SK-N-SH (cell line): ENCODE measurements at regions not wholly inside any gene's neighbourhood (a gene's known extent, or its start where the extent isn't known, plus 50 kb on each side); places are given as distances from the start of the nearest gene placed in this dataset.
"Not testable (repeated sequence)": the region's sequence is repeated elsewhere in the genome, so short reads cannot be mapped to it uniquely, and the experiment has no call there.

Experiments
- CTCF ChIA-PET: fragments of 300-600, 350-600 bp; formaldehyde crosslinking; extraction: SDS; loops from one replicate; lab custom pipeline; 2021; lab: Yijun Ruan, JAX
- POLR2A ChIA-PET: fragments of 350-600 bp; sonication (Branson Sonifier 250); formaldehyde crosslinking; extraction: SDS; loops from one replicate; lab custom pipeline; 2020; ENCODE audit warnings: antibody characterized with exemption, inconsistent platforms; lab: Yijun Ruan, JAX
- DNase-seq: peaks from one replicate; pipeline ENCODE4 v3.0.0; 2012
- H2AFZ ChIP-seq: fragments of 200-600 bp; sonication (generic); 2 replicates; pipeline ENCODE4 v1.8.1; 2016; ENCODE audit warnings: antibody characterized with exemption, mild to moderate bottlenecking, low read depth
- H3F3A ChIP-seq: fragments of 200-600 bp; sonication (generic); replicated peaks from 2 replicates; pipeline ENCODE3; 2016; ENCODE audit warnings: antibody characterized with exemption, mild to moderate bottlenecking; ENCODE audit not compliant: insufficient read depth
- H3K27ac ChIP-seq, 2 experiments: fragments of 200-500 bp in 1 of 2; fragments of 200-600 bp in 1 of 2; sonication (Bioruptor generic) in 1 of 2; sonication (generic), shearing (Covaris generic) in 1 of 2; 2 replicates each; pipeline versions ENCODE4 v1.5.1 to v1.6.1; 2014 to 2016; ENCODE audit warnings: low read depth in 2 of 2, inconsistent platforms in 1 of 2, low read length in 1 of 2, mild to moderate bottlenecking in 1 of 2, mixed read lengths in 1 of 2
- H3K27me3 ChIP-seq: fragments of 200-600 bp; sonication (generic), shearing (Covaris generic); 2 replicates; pipeline ENCODE4 v1.6.1; 2016; ENCODE audit warnings: mixed run types; ENCODE audit not compliant: insufficient read depth
- H3K36me3 ChIP-seq, 2 experiments: fragments of 200-500 bp in 1 of 2; fragments of 200-600 bp in 1 of 2; sonication (Bioruptor generic) in 1 of 2; sonication (generic) in 1 of 2; replicated peaks in 1 of 2; 2 replicates each; pipeline versions ENCODE3 to v1.5.1; 2014 to 2016; ENCODE audit warnings: low read length in 1 of 2, mild to moderate bottlenecking in 1 of 2; ENCODE audit not compliant: insufficient read depth in 2 of 2, control insufficient read depth in 1 of 2
- H3K4me1 ChIP-seq, 2 experiments: fragments of 200-500 bp in 1 of 2; fragments of 200-600 bp in 1 of 2; sonication (Bioruptor generic) in 1 of 2; sonication (generic), shearing (Covaris generic) in 1 of 2; 2 replicates each; pipeline versions ENCODE4 v1.5.1 to v1.6.1; 2014 to 2016; ENCODE audit warnings: low read depth in 1 of 2, low read length in 1 of 2, mixed run types in 1 of 2; ENCODE audit not compliant: insufficient read depth in 2 of 2, control insufficient read depth in 1 of 2
- H3K4me2 ChIP-seq: fragments of 200-600 bp; sonication (generic), shearing (Covaris generic); 2 replicates; pipeline ENCODE4 v1.6.1; 2017; ENCODE audit warnings: mixed run types
- H3K4me3 ChIP-seq, 2 experiments: fragments of 200-500 bp in 1 of 2; fragments of 200-600 bp in 1 of 2; sonication (Bioruptor generic) in 1 of 2; sonication (generic), shearing (Covaris generic) in 1 of 2; 2 replicates each; pipeline versions ENCODE4 v1.5.1 to v1.8.1; 2014 to 2016; ENCODE audit warnings: low read depth in 2 of 2, inconsistent platforms in 1 of 2, low read length in 1 of 2, mild to moderate bottlenecking in 1 of 2, mixed read lengths in 1 of 2, moderate library complexity in 1 of 2
- H3K79me2 ChIP-seq: fragments of 200-600 bp; sonication (generic); 2 replicates; pipeline ENCODE4 v1.8.1; 2017; ENCODE audit warnings: mild to moderate bottlenecking; ENCODE audit not compliant: insufficient read depth
- H3K9ac ChIP-seq: fragments of 200-600 bp; sonication (generic); 2 replicates; pipeline ENCODE4 v1.6.1; 2017; ENCODE audit warnings: mixed run types
- H3K9me2 ChIP-seq: fragments of 200-600 bp; sonication (generic); 2 replicates; pipeline ENCODE4 v1.6.1; 2017; ENCODE audit warnings: mixed run types
- H3K9me3 ChIP-seq: fragments of 200-600 bp; sonication (generic); 2 replicates; pipeline ENCODE4 v1.6.1; 2017; ENCODE audit warnings: mixed run types, mild to moderate bottlenecking, moderate library complexity
- H4K20me1 ChIP-seq: fragments of 200-600 bp; sonication (generic); 2 replicates; pipeline ENCODE4 v1.6.1; 2017; ENCODE audit warnings: mild to moderate bottlenecking, mixed run types; ENCODE audit not compliant: insufficient read depth
- ELF1 ChIP-seq: IDR thresholded peaks from 2 replicates; pipeline ENCODE4 v1.4.0; 2012
- EP300 ChIP-seq, 2 experiments: IDR thresholded peaks; 2 replicates each; pipeline versions ENCODE4 v1.4.0 to v1.6.1; 2012; ENCODE audit warnings: borderline replicate concordance in 1 of 2, low read depth in 1 of 2, low read length in 1 of 2
- EZH2phosphoT487 ChIP-seq: fragments of 200-600 bp; sonication (generic); IDR thresholded peaks from 2 replicates; pipeline ENCODE4 v1.6.1; 2017; ENCODE audit warnings: low read depth, mixed run types, mild to moderate bottlenecking, antibody characterized with exemption, moderate library complexity, borderline replicate concordance
- FOXJ3 ChIP-seq: sonication (generic); formaldehyde crosslinking; IDR thresholded peaks from 2 replicates; pipeline ENCODE4 v1.5.1; 2020; ENCODE audit warnings: mild to moderate bottlenecking, missing genetic modification reagents
- GABPA ChIP-seq: IDR thresholded peaks from 2 replicates; pipeline ENCODE4 v1.4.0; 2012; ENCODE audit warnings: low read depth, mild to moderate bottlenecking
- GATA2 ChIP-seq: sonication (generic); formaldehyde crosslinking; IDR thresholded peaks from 2 replicates; pipeline ENCODE4 v1.5.0; 2020; ENCODE audit warnings: mild to moderate bottlenecking, missing genetic modification reagents
- IRF3 ChIP-seq: fragments of 150-350 bp; IDR thresholded peaks from 2 replicates; pipeline ENCODE4 v1.6.1; 2016; ENCODE audit warnings: mild to moderate bottlenecking, low read depth, low read length
- JUND ChIP-seq: IDR thresholded peaks from 2 replicates; pipeline ENCODE4 v1.4.0; 2012
- MAX ChIP-seq: IDR thresholded peaks from 2 replicates; pipeline ENCODE4 v1.4.0; 2012; ENCODE audit warnings: low read depth
- MEF2A ChIP-seq: IDR thresholded peaks from 2 replicates; pipeline ENCODE4 v1.4.0; 2012; ENCODE audit warnings: low read depth, borderline replicate concordance
- NFIC ChIP-seq: IDR thresholded peaks from 2 replicates; pipeline ENCODE4 v1.4.0; 2012; ENCODE audit warnings: borderline replicate concordance
- NRF1 ChIP-seq: IDR thresholded peaks from 2 replicates; pipeline ENCODE4 v1.6.1; 2012; ENCODE audit warnings: low read depth, mild to moderate bottlenecking, low read length
- RCOR1 ChIP-seq: fragments of 150-350 bp; IDR thresholded peaks from 2 replicates; pipeline ENCODE4 v1.6.1; 2017; ENCODE audit warnings: antibody characterized with exemption, low read length
- SIN3A ChIP-seq: IDR thresholded peaks from 2 replicates; pipeline ENCODE4 v1.6.1; 2012; ENCODE audit warnings: low read depth, mild to moderate bottlenecking, low read length, moderate library complexity, borderline replicate concordance
- SMC3 ChIP-seq: IDR thresholded peaks from 2 replicates; pipeline ENCODE4 v1.6.1; 2012; ENCODE audit warnings: low read depth, low read length, improper control_type of control experiment
- TAF1 ChIP-seq: IDR thresholded peaks from 2 replicates; pipeline ENCODE4 v1.6.1; 2012; ENCODE audit warnings: low read depth, mild to moderate bottlenecking, low read length, moderate library complexity, borderline replicate concordance
- TCF12 ChIP-seq: IDR thresholded peaks from 2 replicates; pipeline ENCODE4 v1.4.0; 2012
- YY1 ChIP-seq: IDR thresholded peaks from 2 replicates; pipeline ENCODE4 v1.4.0; 2012; ENCODE audit warnings: low read depth, mild to moderate bottlenecking
- ZBTB33 ChIP-seq: IDR thresholded peaks from 2 replicates; pipeline ENCODE4 v1.4.0; 2012; ENCODE audit warnings: low read depth, borderline replicate concordance
- WGBS: methylation state at CpG from one replicate; pipeline ENCODE4 v1.1.6; 2017; ENCODE audit warnings: low lambda C conversion rate; 5-methylcytosine and 5-hydroxymethylcytosine counted together

GRCh38 chrY:10958122-10958521 lies 1430.4 kb downstream of the TSPY10 start:
- H3F3A ChIP-seq, DNase-seq, H3K27me3 ChIP-seq, H3K79me2 ChIP-seq, H3K36me3 ChIP-seq, H3K4me3 ChIP-seq, H3K9ac ChIP-seq, H3K9me2 ChIP-seq, H3K4me2 ChIP-seq, H3K27ac ChIP-seq, CTCF ChIA-PET, H3K9me3 ChIP-seq, POLR2A ChIA-PET, H2AFZ ChIP-seq, H3K4me1 ChIP-seq, H4K20me1 ChIP-seq: not testable (repeated sequence)
- 0% methylated on average over 2 of the region's 3 CpGs for WGBS

DNA sequence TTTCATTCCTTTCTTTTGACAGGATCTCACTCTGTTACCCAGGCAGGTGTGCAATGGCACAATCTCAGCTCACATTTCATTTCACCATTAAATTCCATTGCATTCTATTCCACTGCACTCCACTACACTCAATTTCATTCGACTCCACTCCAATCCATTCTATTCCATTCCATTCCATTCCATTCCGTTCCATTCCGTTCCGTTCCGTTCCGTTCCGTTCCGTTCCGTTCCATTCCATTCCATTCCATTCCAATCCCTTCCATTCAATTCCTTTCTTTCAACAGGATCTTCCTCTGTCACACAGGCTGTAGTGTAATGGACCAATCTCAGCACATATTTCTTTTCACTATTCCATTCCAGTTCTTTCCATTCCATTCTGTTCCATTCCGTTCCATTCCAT lies 1445.7 kb downstream of the TSPY10 start:
- CTCF ChIA-PET = no interaction called here
- no peak for TF ChIP-seq ZBTB33
- TF ChIP-seq TAF1 = no peak
- no peak for TF ChIP-seq SMC3
- no peak for TF ChIP-seq JUND
- TF ChIP-seq TCF12 = no peak
- TF ChIP-seq ELF1 = no peak
- TF ChIP-seq NRF1 = no peak
- TF ChIP-seq YY1 = no peak
- Histone ChIP-seq H3K4me3 (no peak overlapping the region), H3K4me2 (no peak overlapping the region), H4K20me1 (no peaks in the 10 kb centered on the region), H3K9ac (no peak overlapping the region), H3K9me3 (no peaks in the 10 kb centered on the region), H3K27ac (no peak overlapping the region), H3K36me3 (no peaks in the 10 kb centered on the region), H3K9me2 (no peaks in the 10 kb centered on the region), H3K79me2 (no peaks in the 10 kb centered on the region), H3K4me1 (no peaks in the 10 kb centered on the region), H3K27me3 (no peaks in the 10 kb centered on the region), H3F3A (no peaks in the 10 kb centered on the region), H2AFZ (no peak overlapping the region)
- POLR2A ChIA-PET = no interaction called here
- WGBS = 0% methylated on average over 2 of the region's 10 CpGs
- DNase-seq = no peak

- Histone ChIP-seq H2AFZ (no peak overlapping the region), H3K79me2 (no peaks in the 10 kb centered on the region), H3K9me2 (no peaks in the 10 kb centered on the region), H3K4me1 (no peaks in the 10 kb centered on the region), H3F3A (no peaks in the 10 kb centered on the region), H3K27ac (no peak overlapping the region), H3K4me3 (no peak overlapping the region), H4K20me1 (no peaks in the 10 kb centered on the region), H3K4me2 (no peak overlapping the region), H3K9me3 (no peaks in the 10 kb centered on the region), H3K9ac (no peak overlapping the region), H3K36me3 (no peaks in the 10 kb centered on the region), H3K27me3 (no peaks in the 10 kb centered on the region)
- ChIA-PET CTCF (no interaction called here), POLR2A (no interaction called here)
- no peak for DNase-seq
- 1% methylated on average over 2 of the region's 2 CpGs for WGBS
- no peak for TF ChIP-seq MEF2A
- TF ChIP-seq ZBTB33 = no peak
- TF ChIP-seq EP300 (IDR thresholded peaks at IDR 0.05; ENCODE audit: borderline replicate concordance in 1 of 2, low read depth in 1 of 2, low read length in 1 of 2) = no peak
- TF ChIP-seq GATA2 (CRISPR knock-in tag) = no peak
- TF ChIP-seq JUND = no peak
- no peak for TF ChIP-seq NRF1
- no peak for TF ChIP-seq ELF1
- no peak for TF ChIP-seq IRF3
- no peak for TF ChIP-seq GABPA
- no peak for TF ChIP-seq EZH2phosphoT487
- no peak for TF ChIP-seq NFIC
- TF ChIP-seq MAX = no peak
- no peak for TF ChIP-seq SIN3A
- TF ChIP-seq FOXJ3 (CRISPR knock-in tag) = no peak
- TF ChIP-seq RCOR1 = no peak
These were observed 1459.0 kb downstream of the TSPY10 start for GRCh38 chrY:10986655-10987054.
